ENCODE measurements at regions not wholly inside any gene's neighbourhood (a gene's known extent, or its start where the extent isn't known, plus 50 kb on each side); places are given as distances from the start of the nearest gene placed in this dataset.

- WGBS: 95% methylated on average over 7 of the region's 7 CpGs
- Histone ChIP-seq H3K9ac (ENCODE audit: low read depth in 1 of 2, low read length in 2 of 2) (no peak overlapping the region), H3K36me3 (ENCODE audit: control insufficient read depth in 4 of 4, insufficient read depth in 3 of 4, low read depth in 1 of 4, low read length in 3 of 4) (no peaks in the 10 kb centered on the region), H3K4me3 (ENCODE audit: low read depth in 1 of 3, low read length in 3 of 3) (no peak overlapping the region), H3K27ac (ENCODE audit: low read depth in 1 of 2, low read length in 2 of 2) (no peak overlapping the region), H3K27me3 (ENCODE audit: control insufficient read depth in 4 of 4, insufficient read depth in 4 of 4, low read length in 3 of 4) (no peaks in the 10 kb centered on the region), H3K4me1 (ENCODE audit: control insufficient read depth in 4 of 4, insufficient read depth in 4 of 4, low read length in 3 of 4) (peaks cover under 1 to 8% (median 5%) of the 10 kb centered on the region in 4 donors), H3K9me3 (ENCODE audit: control insufficient read depth in 4 of 4, low read length in 3 of 4) (no peaks in the 10 kb centered on the region)
- DNase-seq (ENCODE audit: low spot score): no peak
- TF ChIP-seq YY1 (IDR thresholded peaks at IDR 0.05) (no peak), HNF4G (IDR thresholded peaks at IDR 0.05) (no peak)
Observed at GRCh38 chr9:107592424-107592823, 102.9 kb upstream of the KLF4 start.

DNA sequence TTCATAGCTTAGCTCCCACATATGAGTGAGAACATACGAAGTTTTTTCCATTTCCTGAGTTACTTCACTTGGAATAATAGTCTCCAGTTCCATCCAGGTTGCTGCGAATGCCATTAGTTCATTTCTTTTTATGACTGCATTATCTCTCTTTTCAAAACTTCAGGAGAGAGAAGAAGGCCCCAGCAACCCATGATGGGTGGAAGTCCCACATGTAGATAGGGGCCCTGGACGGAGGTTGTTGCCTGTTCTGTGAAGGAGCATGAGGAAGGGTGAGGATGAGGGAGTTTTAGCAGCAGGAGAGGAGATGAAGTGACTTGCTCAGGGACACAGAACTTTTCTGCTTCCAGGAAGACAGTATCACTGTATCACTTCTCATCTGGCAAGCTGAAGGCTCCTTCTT, 102.2 kb upstream of the KLF4 start:
- Histone ChIP-seq H3K36me3 (ENCODE audit: control insufficient read depth in 4 of 4, insufficient read depth in 3 of 4, low read depth in 1 of 4, low read length in 3 of 4) (no peaks in the 10 kb centered on the region), H3K9me3 (ENCODE audit: control insufficient read depth in 4 of 4, low read length in 3 of 4) (no peaks in the 10 kb centered on the region), H3K9ac (ENCODE audit: low read depth in 1 of 2, low read length in 2 of 2) (no peak overlapping the region), H3K27ac (ENCODE audit: low read depth in 1 of 2, low read length in 2 of 2) (no peak overlapping the region), H3K27me3 (ENCODE audit: control insufficient read depth in 4 of 4, insufficient read depth in 4 of 4, low read length in 3 of 4) (no peaks in the 10 kb centered on the region), H3K4me1 (ENCODE audit: control insufficient read depth in 4 of 4, insufficient read depth in 4 of 4, low read length in 3 of 4) (peaks cover 3 to 13% (median 8%) of the 10 kb centered on the region in 4 donors), H3K4me3 (ENCODE audit: low read depth in 1 of 3, low read length in 3 of 3) (no peak overlapping the region)
- DNase-seq (ENCODE audit: low spot score): no peak
- WGBS: 90% methylated on average over 3 of the region's 3 CpGs
- TF ChIP-seq JUND (IDR thresholded peaks at IDR 0.05): no peak
- TF ChIP-seq FOXA1 (IDR thresholded peaks at IDR 0.05): no peak
- no peak for TF ChIP-seq REST (IDR thresholded peaks at IDR 0.05)
- no peak for TF ChIP-seq GABPA (IDR thresholded peaks at IDR 0.05 in 1 of 2, conservative IDR thresholded peaks at IDR 0.05 in 1 of 2)
- TF ChIP-seq MAX (IDR thresholded peaks at IDR 0.05): no peak
- no peak for TF ChIP-seq YY1 (IDR thresholded peaks at IDR 0.05)
- TF ChIP-seq TAF1 (conservative IDR thresholded peaks at IDR 0.05): no peak
- TF ChIP-seq, protein P1, sequence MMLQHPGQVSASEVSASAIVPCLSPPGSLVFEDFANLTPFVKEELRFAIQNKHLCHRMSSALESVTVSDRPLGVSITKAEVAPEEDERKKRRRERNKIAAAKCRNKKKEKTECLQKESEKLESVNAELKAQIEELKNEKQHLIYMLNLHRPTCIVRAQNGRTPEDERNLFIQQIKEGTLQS (IDR thresholded peaks at IDR 0.05): no peak
- TF ChIP-seq RXRA (IDR thresholded peaks at IDR 0.05): no peak
- no peak for TF ChIP-seq ZBTB33 (IDR thresholded peaks at IDR 0.05)

DNA sequence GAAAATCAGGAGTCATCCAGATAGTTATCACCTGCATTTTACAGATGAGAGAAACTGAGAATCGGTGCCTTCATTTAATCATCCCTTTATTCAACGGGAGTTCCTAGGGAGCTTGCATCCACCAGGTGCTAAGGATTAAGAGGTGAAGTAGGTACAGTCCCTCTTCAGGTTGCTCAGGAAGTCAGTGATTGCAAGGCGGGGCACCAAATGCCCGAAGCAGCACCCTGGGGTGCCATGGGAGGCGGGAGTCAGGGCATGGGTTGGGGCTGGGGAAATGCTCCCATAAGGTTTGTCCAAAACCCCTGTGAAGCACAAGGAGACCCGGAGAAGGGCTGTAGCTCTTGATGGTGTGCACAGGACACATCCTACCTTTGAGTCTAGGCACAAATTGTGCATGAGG, 98.8 kb upstream of the KLF4 start:
- Histone ChIP-seq H3K27me3 (ENCODE audit: control insufficient read depth in 4 of 4, insufficient read depth in 4 of 4, low read length in 3 of 4) (no peaks in the 10 kb centered on the region), H3K9me3 (ENCODE audit: control insufficient read depth in 4 of 4, low read length in 3 of 4) (no peaks in the 10 kb centered on the region), H3K4me1 (ENCODE audit: control insufficient read depth in 4 of 4, insufficient read depth in 4 of 4, low read length in 3 of 4) (peaks cover 3 to 14% (median 9%) of the 10 kb centered on the region in 4 donors), H3K9ac (ENCODE audit: low read depth in 1 of 2, low read length in 2 of 2) (no peak overlapping the region), H3K4me3 (ENCODE audit: low read depth in 1 of 3, low read length in 3 of 3) (no peak overlapping the region), H3K36me3 (ENCODE audit: control insufficient read depth in 4 of 4, insufficient read depth in 3 of 4, low read depth in 1 of 4, low read length in 3 of 4) (no peaks in the 10 kb centered on the region), H3K27ac (ENCODE audit: low read depth in 1 of 2, low read length in 2 of 2) (no peak overlapping the region)
- WGBS: 90% methylated on average over 6 of the region's 6 CpGs
- DNase-seq (ENCODE audit: low spot score): no peak
- TF ChIP-seq MAX (IDR thresholded peaks at IDR 0.05) (no peak), RAD21 (IDR thresholded peaks at IDR 0.05) (no peak), TAF1 (conservative IDR thresholded peaks at IDR 0.05) (no peak), CTCF (IDR thresholded peaks at IDR 0.05; ENCODE audit: low read depth, low read length, missing input control) (no peak), EGR1 (IDR thresholded peaks at IDR 0.05; ENCODE audit: low read depth in 2 of 2) (no peak), NR2F2 (IDR thresholded peaks at IDR 0.05) (no peak), YY1 (IDR thresholded peaks at IDR 0.05) (no peak), FOXA2 (IDR thresholded peaks at IDR 0.05) (no peak), FOXA1 (IDR thresholded peaks at IDR 0.05) (no peak), RXRA (IDR thresholded peaks at IDR 0.05) (no peak), HNF4A (conservative IDR thresholded peaks at IDR 0.05) (no peak)
- TF ChIP-seq, protein P1 (IDR thresholded peaks at IDR 0.05): no peak
